AG10803 (cell line): ENCODE measurements at regions not wholly inside any gene's neighbourhood (a gene's known extent, or its start where the extent isn't known, plus 50 kb on each side); places are given as distances from the start of the nearest gene placed in this dataset.

Source experiments
- DNase-seq: peaks from one replicate; pipeline ENCODE4 v3.0.0; 2010; ENCODE audit warnings: low read depth
- H3K4me3 ChIP-seq: 2 replicates; pipeline ENCODE4 v1.5.1; 2011; ENCODE audit warnings: mild to moderate bottlenecking, low read length, control low read depth
- TF ChIP-seq, protein P1 (sequence below): conservative IDR thresholded peaks from 2 replicates; pipeline ENCODE4 v1.5.1; 2011; ENCODE audit warnings: mild to moderate bottlenecking, low read length, control low read depth, inconsistent platforms

DNA sequence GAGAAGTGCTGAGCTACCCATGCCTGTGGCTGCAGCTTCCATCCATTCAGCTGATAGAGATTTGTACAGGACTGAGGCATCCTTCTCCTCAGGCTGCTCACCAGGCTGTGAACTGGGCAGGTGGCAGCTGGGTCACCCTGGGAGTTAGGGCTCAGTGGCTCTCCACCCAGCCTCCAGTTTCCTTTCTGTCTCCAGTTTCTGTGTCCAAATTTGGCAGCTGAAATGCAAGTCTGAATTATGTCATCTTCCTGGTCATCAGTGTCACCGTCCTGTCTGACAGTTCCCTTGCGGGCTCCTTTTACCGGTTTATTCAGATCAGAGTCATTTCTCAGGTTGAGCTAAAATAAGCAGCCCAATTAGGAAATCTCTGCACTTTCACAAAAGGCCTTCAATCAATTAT lies 93.3 kb downstream of the EDN1 start:
- DNase-seq: no peak
- H3K4me3 ChIP-seq: no peak overlapping the region
- TF ChIP-seq, protein P1, sequence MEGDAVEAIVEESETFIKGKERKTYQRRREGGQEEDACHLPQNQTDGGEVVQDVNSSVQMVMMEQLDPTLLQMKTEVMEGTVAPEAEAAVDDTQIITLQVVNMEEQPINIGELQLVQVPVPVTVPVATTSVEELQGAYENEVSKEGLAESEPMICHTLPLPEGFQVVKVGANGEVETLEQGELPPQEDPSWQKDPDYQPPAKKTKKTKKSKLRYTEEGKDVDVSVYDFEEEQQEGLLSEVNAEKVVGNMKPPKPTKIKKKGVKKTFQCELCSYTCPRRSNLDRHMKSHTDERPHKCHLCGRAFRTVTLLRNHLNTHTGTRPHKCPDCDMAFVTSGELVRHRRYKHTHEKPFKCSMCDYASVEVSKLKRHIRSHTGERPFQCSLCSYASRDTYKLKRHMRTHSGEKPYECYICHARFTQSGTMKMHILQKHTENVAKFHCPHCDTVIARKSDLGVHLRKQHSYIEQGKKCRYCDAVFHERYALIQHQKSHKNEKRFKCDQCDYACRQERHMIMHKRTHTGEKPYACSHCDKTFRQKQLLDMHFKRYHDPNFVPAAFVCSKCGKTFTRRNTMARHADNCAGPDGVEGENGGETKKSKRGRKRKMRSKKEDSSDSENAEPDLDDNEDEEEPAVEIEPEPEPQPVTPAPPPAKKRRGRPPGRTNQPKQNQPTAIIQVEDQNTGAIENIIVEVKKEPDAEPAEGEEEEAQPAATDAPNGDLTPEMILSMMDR: no peak

DNA sequence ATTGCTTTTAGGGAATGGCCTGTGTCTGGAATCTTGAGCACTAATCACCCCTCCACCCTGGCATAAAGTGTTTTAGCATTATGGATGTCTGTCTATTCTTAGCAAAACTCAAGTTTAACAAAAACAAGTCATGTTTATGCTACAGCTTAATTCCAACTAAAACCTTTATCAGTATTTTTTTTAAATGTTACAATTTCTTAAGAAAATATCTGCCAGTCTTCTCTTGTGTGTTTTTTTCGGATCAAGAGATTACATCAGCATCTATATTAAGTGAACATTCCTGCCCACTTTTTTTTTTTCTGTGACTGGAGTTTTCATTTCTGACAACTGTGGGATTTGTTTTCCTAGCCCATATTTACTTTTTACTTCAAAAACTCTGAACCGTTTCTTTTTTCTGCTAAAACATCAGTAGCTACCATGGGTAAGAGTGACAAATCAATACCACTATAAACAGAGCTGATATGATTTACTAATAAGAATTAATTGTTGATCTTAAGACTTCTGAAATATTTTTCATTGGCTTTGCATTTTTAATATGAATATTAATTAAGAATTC lies 94.3 kb downstream of the EDN1 start:
- DNase-seq: no peak
- TF ChIP-seq, protein P1: no peak
- H3K4me3 ChIP-seq: no peak overlapping the region

DNA sequence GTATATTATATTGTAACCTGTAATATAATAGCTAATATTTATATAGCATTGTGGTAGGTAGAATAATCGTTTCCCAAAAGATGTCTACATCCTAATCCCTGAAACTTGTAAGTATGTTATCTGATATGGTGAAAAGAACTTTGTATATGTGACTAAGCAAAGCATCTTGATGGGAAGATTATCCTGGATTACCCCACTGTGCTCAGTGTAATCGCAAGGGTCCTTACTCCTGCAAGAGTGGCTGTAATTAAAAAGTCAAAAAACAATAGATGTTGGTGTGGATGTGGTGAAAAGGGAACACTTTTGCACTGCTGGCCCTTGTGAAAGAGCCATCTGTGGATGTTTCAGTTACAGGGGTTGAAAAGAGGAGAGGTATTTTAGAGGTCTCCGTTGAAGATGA lies 95.2 kb downstream of the EDN1 start:
- TF ChIP-seq, protein P1: no peak
- H3K4me3 ChIP-seq: no peak overlapping the region
- DNase-seq: no peak

DNA sequence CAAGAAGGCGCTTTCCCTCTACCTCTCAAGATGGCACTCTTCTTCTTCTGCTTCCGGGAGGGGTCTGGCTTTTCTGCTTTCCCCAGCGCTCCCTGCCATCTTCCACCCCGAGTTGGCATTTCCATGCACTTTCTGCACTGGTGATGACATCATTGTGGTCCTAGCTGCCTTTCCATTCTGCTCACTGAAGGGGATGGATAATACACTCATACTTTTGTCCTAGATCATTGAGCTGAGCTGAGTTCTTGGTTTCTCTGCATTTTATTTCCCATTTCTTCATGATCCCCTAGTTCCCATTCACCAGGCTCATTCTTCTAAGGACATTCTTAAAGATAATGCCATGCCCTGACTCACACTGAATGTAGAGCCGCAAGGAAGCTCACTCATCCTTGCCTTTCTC lies 96.7 kb downstream of the EDN1 start:
- no peak for DNase-seq
- no peak overlapping the region for H3K4me3 ChIP-seq
- TF ChIP-seq, protein P1: no peak

DNA sequence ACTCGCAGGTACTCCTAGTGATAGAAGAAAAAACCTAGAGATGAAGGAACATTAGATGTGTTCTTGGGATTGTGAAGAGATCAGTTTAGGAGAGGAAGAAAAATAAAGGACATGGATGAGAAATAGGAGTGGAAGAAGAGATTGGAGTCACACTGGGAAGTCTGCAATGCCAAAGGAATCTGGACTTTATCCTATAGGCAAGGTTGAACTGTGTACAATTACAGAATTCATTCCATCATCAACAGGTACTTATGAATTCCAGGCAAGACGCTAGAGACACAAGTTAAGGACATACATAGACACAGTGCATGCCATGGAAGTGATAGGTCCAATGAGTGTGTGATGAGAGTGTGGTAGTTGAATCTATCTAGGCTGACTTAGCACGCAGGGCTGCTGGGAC lies 101.3 kb downstream of the EDN1 start:
- H3K4me3 ChIP-seq: no peak overlapping the region
- TF ChIP-seq, protein P1: no peak
- DNase-seq: no peak

DNA sequence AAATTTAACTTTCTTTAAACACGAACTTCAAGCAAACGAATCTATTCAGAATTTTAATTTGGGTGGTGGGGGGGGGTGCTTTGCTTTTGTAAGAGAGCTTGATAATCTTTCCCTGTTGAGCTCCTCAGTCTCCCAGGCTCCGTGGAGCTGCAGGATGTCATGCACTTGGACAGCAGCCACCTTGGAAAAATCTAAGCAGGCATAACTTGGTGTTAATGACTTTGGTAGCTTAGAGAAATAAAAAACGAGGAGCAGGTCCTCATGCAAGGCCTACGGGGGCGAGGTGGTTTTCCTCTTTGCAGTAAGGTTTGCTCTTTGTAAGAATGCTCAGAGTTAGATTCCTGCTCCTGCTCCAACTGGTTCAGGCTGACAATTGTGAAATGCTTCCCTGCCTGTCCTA lies 102.3 kb downstream of the EDN1 start:
- no peak overlapping the region for H3K4me3 ChIP-seq
- TF ChIP-seq, protein P1: no peak
- peak; percentile 12 for DNase-seq

DNA sequence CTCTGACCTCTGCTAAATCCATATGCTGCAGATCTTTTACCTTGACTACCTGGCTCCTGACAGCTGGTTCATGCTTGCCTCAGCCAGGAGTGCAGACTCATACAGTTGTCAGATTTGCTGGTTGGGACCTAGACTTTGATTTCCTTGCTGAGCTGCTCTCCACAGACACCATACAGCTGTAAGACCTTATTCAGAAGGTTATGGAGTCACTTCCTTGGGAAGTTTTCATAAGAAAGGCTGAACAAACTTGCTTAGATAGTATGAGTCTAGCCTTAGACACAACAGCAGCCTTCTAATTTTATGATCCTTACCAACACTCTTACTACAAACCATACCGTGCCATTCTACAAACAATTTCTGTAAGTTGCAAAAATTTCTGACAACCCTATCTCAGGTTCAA lies 102.9 kb downstream of the EDN1 start:
- DNase-seq: no peak
- TF ChIP-seq, protein P1: no peak
- no peak overlapping the region for H3K4me3 ChIP-seq
